RWPE1 (cell line): ENCODE measurements at regions not wholly inside any gene's neighbourhood (a gene's known extent, or its start where the extent isn't known, plus 50 kb on each side); places are given as distances from the start of the nearest gene placed in this dataset.

ENCODE experiments used
- CTCF ChIA-PET: fragments of 350-600 bp; sonication (Branson Sonifier 250); formaldehyde crosslinking; extraction: SDS; loops from one replicate; lab custom pipeline; 2021; lab: Yijun Ruan, JAX
- POLR2A ChIA-PET: fragments of 400-600 bp; formaldehyde crosslinking; extraction: SDS; loops from one replicate; lab custom pipeline; 2020; ENCODE audit warnings: antibody characterized with exemption; ENCODE audit not compliant: low non-redundant PET; lab: Yijun Ruan, JAX
- DNase-seq: peaks from one replicate; pipeline ENCODE4 v3.0.0; 2012; ENCODE audit warnings: low spot score
- H3K27ac ChIP-seq: fragments of 450-650 bp; 2 replicates; pipeline ENCODE4 v1.5.1; 2017
- TF ChIP-seq, protein P1 (sequence below): fragments of 450-650 bp; conservative IDR thresholded peaks from 2 replicates; pipeline ENCODE4 v1.5.1; 2017; ENCODE audit warnings: low read depth, mild to moderate bottlenecking

DNA sequence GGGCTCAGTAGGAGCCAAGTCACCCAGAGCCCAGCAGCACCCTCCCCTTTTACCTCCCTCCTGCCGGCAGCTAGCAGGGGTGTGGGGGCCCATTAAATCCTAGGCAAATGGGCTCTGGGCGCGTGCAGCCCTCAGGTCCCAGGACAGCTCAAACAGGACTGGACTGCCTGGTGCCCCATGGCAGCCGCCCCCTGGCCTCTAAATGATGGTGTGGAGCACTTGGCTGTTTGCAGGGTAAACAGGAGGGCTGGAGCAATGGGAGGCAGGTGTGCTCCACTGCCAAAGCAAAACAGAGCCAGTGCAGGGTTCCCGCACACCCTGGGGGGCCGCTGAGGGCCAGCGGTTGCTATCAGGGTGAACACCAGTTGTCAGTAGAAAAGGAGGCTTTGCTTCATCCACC, 55.9 kb upstream of the C5orf58 start:
- POLR2A ChIA-PET: no interaction called here
- CTCF ChIA-PET: interaction anchor here (1.2 kb wide), 1 partner anchor 399 kb away, joined by 3 read pairs; no protein-coding TSS in a partner anchor
- no peak for DNase-seq
- TF ChIP-seq, protein P1, sequence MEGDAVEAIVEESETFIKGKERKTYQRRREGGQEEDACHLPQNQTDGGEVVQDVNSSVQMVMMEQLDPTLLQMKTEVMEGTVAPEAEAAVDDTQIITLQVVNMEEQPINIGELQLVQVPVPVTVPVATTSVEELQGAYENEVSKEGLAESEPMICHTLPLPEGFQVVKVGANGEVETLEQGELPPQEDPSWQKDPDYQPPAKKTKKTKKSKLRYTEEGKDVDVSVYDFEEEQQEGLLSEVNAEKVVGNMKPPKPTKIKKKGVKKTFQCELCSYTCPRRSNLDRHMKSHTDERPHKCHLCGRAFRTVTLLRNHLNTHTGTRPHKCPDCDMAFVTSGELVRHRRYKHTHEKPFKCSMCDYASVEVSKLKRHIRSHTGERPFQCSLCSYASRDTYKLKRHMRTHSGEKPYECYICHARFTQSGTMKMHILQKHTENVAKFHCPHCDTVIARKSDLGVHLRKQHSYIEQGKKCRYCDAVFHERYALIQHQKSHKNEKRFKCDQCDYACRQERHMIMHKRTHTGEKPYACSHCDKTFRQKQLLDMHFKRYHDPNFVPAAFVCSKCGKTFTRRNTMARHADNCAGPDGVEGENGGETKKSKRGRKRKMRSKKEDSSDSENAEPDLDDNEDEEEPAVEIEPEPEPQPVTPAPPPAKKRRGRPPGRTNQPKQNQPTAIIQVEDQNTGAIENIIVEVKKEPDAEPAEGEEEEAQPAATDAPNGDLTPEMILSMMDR: no peak
- no peak overlapping the region for H3K27ac ChIP-seq

GRCh38 chr5:170178814-170179213, 54.0 kb upstream of the C5orf58 start:
- ChIA-PET CTCF (interaction anchor here (0.6 to 1.0 kb wide), 2 partner anchors 47 to 935 kb away, joined by 3 to 6 read pairs; no protein-coding TSS in a partner anchor), POLR2A (interaction anchor here (0.7 kb wide), 1 partner anchor 77 kb away, joined by 5 read pairs; no protein-coding TSS in a partner anchor)
- TF ChIP-seq, protein P1: no peak
- H3K27ac ChIP-seq: no peak overlapping the region
- no peak for DNase-seq

DNA sequence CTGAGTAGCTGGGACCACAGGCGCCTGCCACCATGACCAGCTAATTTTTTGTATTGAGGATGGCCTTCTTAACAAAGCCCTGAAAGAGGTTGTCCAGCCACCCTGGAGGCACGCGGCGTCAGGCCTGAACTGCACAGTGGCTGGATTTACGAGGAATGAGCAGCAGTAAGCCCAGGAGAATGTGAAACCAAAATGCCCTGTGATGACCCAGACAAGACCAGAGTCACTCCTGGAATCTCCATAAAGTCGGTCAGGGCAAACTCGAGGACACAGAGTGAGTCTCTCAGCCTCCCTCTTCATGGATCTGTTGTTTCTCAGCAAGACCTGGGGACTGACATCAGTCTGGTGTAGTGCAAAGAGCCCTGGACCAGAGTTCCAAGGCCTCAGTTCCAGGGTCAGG, 53.2 kb upstream of the C5orf58 start:
- TF ChIP-seq, protein P1: no peak
- POLR2A ChIA-PET: no interaction called here
- CTCF ChIA-PET: no interaction called here

DNA sequence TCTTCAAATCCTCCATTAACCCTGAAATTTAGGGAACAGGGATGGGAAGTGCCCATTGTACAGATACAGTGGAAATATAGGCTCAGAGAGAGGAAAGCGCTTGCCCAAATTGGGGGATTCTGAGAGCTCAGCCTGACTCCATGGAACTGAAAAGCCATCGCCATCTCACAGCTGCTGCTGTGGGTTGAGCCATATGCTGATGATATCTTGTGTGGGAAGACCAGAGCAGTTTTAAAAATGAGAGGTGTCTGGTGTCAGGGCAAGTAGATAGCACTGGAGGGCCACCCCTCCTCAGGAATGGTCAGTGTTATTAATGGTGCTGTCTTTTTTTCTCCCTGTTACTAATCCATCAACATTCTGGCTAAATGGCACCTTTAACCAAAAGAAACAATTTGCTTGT, 50.9 kb upstream of the C5orf58 start:
- DNase-seq: no peak
- H3K27ac ChIP-seq: no peak overlapping the region
- TF ChIP-seq, protein P1: no peak
- ChIA-PET CTCF (interaction anchor here (0.6 to 1.7 kb wide), 3 partner anchors 44 to 901 kb away, joined by 3 to 6 read pairs (median 3); no protein-coding TSS in a partner anchor), POLR2A (no interaction called here)

More for the DNA sequence above, 53.2 kb upstream of the C5orf58 start:
- H3K27ac ChIP-seq: no peak overlapping the region
- no peak for DNase-seq

DNA sequence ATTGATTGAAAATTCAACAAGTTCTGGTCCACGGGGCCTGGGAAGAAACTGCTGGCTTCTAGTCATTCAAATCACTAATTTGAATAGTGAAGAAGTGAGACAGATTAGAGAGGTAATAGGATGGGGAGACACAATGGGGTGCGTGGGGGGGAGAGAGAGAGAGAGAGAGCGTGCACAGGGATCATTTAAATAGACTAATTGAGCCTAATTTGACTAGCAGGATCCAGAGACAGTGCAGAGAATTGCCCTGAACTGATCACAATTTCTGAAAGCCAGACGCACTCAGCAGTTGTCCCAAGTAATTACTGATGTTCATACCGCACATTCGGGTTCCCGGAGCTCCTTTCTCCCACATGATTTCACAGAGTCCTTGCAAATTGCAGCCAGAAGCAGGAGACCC, 50.3 kb upstream of the C5orf58 start:
- ChIA-PET CTCF (interaction anchor here (0.6 to 1.7 kb wide), 6 partner anchors 79 to 902 kb away, joined by 3 to 7 read pairs (median 5); no protein-coding TSS in a partner anchor), POLR2A (no interaction called here)
- TF ChIP-seq, protein P1: no peak
- DNase-seq: no peak
- H3K27ac ChIP-seq: no peak overlapping the region
